Smooth muscle cell (in vitro differentiated cells): ENCODE measurements at regions not wholly inside any gene's neighbourhood (a gene's known extent, or its start where the extent isn't known, plus 50 kb on each side); places are given as distances from the start of the nearest gene placed in this dataset.

ENCODE experiments used
- DNase-seq: peaks from one replicate; lab custom pipeline; 2025; ENCODE audit not compliant: unreplicated experiment; lab: John Stamatoyannopoulos, UW
- H2AFZ ChIP-seq: fragments of 200-600 bp; sonication (generic); 2 replicates; pipeline ENCODE4 v1.6.0; 2016; ENCODE audit warnings: antibody characterized with exemption, low read depth, mild to moderate bottlenecking
- H3F3A ChIP-seq: fragments of 200-600 bp; sonication (generic); 2 replicates; pipeline ENCODE4 v1.6.0; 2017; ENCODE audit warnings: antibody characterized with exemption, low read depth
- H3K27ac ChIP-seq: fragments of 200-600 bp; sonication (generic); 2 replicates; pipeline ENCODE4 v1.5.1; 2016; ENCODE audit warnings: low read depth, mild to moderate bottlenecking
- H3K27me3 ChIP-seq: fragments of 200-600 bp; sonication (generic); 2 replicates; pipeline ENCODE4 v1.6.1; 2016; ENCODE audit warnings: low read depth, mild to moderate bottlenecking
- H3K36me3 ChIP-seq: fragments of 200-600 bp; sonication (generic); 2 replicates; pipeline ENCODE4 v1.5.1; 2016; ENCODE audit warnings: low read depth
- H3K4me1 ChIP-seq: fragments of 200-600 bp; sonication (generic); 2 replicates; pipeline ENCODE4 v1.5.1; 2016; ENCODE audit warnings: low read depth
- H3K4me2 ChIP-seq: fragments of 200-600 bp; sonication (generic); 2 replicates; pipeline ENCODE4 v1.6.0; 2016; ENCODE audit warnings: mild to moderate bottlenecking
- H3K4me3 ChIP-seq: fragments of 200-600 bp; sonication (generic); 2 replicates; pipeline ENCODE4 v1.5.1; 2016; ENCODE audit warnings: mild to moderate bottlenecking
- H3K79me2 ChIP-seq: fragments of 200-600 bp; sonication (generic); 2 replicates; pipeline ENCODE4 v1.6.0; 2016; ENCODE audit warnings: low read depth, mild to moderate bottlenecking
- H3K9ac ChIP-seq: fragments of 200-600 bp; sonication (generic); 2 replicates; pipeline ENCODE4 v1.6.0; 2016; ENCODE audit warnings: low read depth
- H3K9me3 ChIP-seq: fragments of 200-600 bp; sonication (generic); replicated peaks from 2 replicates; pipeline ENCODE4 v1.5.1; 2016; ENCODE audit warnings: low read depth
- H4K20me1 ChIP-seq: fragments of 200-600 bp; sonication (generic); 2 replicates; pipeline ENCODE4 v1.6.0; 2016; ENCODE audit warnings: low read depth
- WGBS: methylation state at CpG from one replicate; pipeline ENCODE4 v1.1.7; 2016; ENCODE audit warnings: low lambda C conversion rate; 5-methylcytosine and 5-hydroxymethylcytosine counted together
- TF ChIP-seq, protein P1 (sequence below): fragments of 200-600 bp; sonication (generic); IDR thresholded peaks from 2 replicates; pipeline ENCODE4 v1.5.1; 2017; ENCODE audit warnings: borderline replicate concordance, mild to moderate bottlenecking, antibody characterized with exemption; ENCODE audit not compliant: insufficient read depth, poor library complexity, severe bottlenecking

DNA sequence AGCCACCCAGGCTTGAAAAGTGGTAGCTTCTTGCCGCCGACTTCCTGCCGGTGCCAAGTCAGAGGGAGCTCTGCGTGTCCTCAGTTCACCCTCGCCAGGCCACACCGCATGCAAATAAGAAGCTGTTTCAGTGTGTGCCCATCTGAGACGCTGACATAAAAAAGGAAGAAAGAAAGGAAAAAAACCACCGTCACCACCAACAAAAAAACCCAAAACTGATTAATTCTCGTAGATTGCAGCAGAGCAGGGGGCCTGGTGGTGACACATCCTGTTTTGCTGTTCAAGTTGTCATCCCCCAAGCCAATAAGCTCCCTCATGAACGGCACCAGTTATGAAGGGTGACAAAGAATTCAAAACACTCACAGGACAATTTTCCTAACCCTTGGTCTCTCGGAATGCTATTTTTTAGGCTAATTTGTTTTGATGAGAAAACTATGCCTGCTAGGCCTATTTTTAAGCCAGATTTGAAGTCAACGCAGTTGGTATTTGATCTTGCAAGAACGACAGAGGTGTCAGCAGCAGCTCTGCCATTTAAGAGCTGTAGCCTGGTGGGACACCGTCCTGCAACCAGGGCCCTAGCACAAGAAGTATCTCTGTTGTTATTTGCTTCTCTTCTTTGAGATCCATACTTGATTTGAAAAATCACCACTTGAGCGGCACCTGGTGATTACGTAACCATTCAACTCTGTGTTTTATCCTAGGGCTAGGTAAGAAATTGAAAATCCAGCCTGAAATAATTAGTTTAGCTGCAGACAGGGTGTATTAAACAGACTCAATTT lies 145.6 kb downstream of the PFKFB3 start:
- Histone ChIP-seq H3K27me3 (no peaks in the 10 kb centered on the region), H3F3A (no peaks in the 10 kb centered on the region), H3K9ac (no peak overlapping the region), H3K27ac (no peak overlapping the region), H3K9me3 (no peaks in the 10 kb centered on the region), H3K36me3 (no peaks in the 10 kb centered on the region), H2AFZ (no peak overlapping the region), H3K4me1 (no peaks in the 10 kb centered on the region), H3K4me3 (no peak overlapping the region), H4K20me1 (no peaks in the 10 kb centered on the region), H3K79me2 (no peaks in the 10 kb centered on the region), H3K4me2 (no peak overlapping the region)
- no peak for DNase-seq
- TF ChIP-seq, protein P1, sequence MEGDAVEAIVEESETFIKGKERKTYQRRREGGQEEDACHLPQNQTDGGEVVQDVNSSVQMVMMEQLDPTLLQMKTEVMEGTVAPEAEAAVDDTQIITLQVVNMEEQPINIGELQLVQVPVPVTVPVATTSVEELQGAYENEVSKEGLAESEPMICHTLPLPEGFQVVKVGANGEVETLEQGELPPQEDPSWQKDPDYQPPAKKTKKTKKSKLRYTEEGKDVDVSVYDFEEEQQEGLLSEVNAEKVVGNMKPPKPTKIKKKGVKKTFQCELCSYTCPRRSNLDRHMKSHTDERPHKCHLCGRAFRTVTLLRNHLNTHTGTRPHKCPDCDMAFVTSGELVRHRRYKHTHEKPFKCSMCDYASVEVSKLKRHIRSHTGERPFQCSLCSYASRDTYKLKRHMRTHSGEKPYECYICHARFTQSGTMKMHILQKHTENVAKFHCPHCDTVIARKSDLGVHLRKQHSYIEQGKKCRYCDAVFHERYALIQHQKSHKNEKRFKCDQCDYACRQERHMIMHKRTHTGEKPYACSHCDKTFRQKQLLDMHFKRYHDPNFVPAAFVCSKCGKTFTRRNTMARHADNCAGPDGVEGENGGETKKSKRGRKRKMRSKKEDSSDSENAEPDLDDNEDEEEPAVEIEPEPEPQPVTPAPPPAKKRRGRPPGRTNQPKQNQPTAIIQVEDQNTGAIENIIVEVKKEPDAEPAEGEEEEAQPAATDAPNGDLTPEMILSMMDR: no peak
- 67% methylated on average over 16 of the region's 16 CpGs for WGBS

DNA sequence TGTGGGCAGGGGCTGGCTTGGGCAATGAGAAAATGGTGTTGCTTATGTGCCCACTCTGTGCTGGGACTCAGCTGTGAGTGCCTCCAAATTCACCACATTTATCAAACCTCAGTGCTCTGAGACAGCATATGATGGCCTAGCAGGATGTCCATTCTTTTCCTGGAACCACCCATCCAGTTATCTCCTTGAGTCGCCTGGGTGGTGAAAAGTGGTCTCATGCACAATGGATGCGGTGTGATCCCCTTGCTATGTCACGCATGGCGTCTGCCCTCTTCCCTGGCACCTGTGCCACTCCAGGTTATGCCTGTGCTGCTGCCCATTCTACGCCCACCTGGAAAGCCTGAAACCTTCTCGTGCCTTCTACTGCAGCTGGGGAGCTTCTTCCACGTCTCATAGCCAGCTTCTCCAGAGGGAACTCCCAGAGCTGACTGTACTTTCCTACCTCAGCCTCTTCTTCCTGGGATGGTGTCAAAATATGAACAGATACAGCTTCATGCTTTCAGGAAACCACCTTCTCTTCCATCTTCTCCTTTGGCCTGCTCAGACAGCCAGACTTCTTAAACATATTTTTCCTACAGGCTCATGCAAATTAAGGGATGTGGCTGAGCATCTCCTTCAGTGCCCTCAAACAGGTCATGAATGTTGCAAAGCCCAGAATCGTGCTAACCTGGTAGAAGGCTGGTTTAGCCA lies 147.3 kb downstream of the PFKFB3 start:
- WGBS: 97% methylated on average over 8 of the region's 8 CpGs
- no peak overlapping the region for H3K4me3 ChIP-seq
- no peaks in the 10 kb centered on the region for H4K20me1 ChIP-seq
- no peaks in the 10 kb centered on the region for H3K4me1 ChIP-seq
- no peak overlapping the region for H3K9ac ChIP-seq
- DNase-seq: no peak
- H3K36me3 ChIP-seq: no peaks in the 10 kb centered on the region
- H3K27ac ChIP-seq: no peak overlapping the region
- no peak overlapping the region for H3K4me2 ChIP-seq
- H3K79me2 ChIP-seq: no peaks in the 10 kb centered on the region
- H3F3A ChIP-seq: no peaks in the 10 kb centered on the region
- no peak overlapping the region for H2AFZ ChIP-seq
- H3K27me3 ChIP-seq: no peaks in the 10 kb centered on the region
- H3K9me3 ChIP-seq: no peaks in the 10 kb centered on the region
- TF ChIP-seq, protein P1: no peak

DNA sequence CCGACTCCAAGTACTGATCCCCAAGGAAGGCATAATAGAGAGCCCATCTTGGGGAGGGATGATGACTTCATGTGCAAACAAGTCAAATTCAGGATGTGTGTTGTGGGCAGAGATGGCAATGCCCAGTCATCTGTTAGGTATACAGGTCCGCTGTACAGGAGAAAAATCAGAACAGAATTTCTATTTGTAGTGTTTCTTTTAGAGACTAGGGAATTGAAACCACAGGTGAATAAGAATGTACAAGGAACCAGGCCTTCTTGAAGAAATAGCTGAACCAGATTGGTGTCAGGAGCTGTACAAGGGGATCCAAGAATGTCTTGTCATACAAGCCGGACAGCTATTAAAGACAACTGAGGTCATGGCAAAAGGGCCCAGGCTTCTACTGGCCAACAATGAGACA lies 147.9 kb downstream of the PFKFB3 start:
- DNase-seq: no peak
- 96% methylated on average over 3 of the region's 3 CpGs for WGBS
- TF ChIP-seq, protein P1: no peak

More for the DNA sequence above, 147.9 kb downstream of the PFKFB3 start:
- Histone ChIP-seq H3F3A (no peaks in the 10 kb centered on the region), H3K4me1 (no peaks in the 10 kb centered on the region), H3K27ac (no peak overlapping the region), H3K4me3 (no peak overlapping the region), H4K20me1 (no peaks in the 10 kb centered on the region), H3K36me3 (no peaks in the 10 kb centered on the region), H3K79me2 (no peaks in the 10 kb centered on the region), H3K27me3 (no peaks in the 10 kb centered on the region), H3K9me3 (no peaks in the 10 kb centered on the region), H3K4me2 (no peak overlapping the region), H3K9ac (no peak overlapping the region), H2AFZ (no peak overlapping the region)
